ENCODE measurements at regions not wholly inside any gene's neighbourhood (a gene's known extent, or its start where the extent isn't known, plus 50 kb on each side); places are given as distances from the start of the nearest gene placed in this dataset.

GRCh38 chr3:13705702-13706280, 156.9 kb downstream of the FBLN2 start:
- Mint-ChIP-seq H3K4me1 (no peaks in the 10 kb centered on the region), H3K36me3 (ENCODE audit: low read depth) (no peaks in the 10 kb centered on the region), H3K4me3 (no peak overlapping the region), H3K27ac (no peak overlapping the region), H3K27me3 (ENCODE audit: low read depth, poor library complexity) (peaks cover 39% of the 10 kb centered on the region), H3K9me3 (peaks cover 65% of the 10 kb centered on the region)
- no peak for DNase-seq
- TF ChIP-seq, protein P1, sequence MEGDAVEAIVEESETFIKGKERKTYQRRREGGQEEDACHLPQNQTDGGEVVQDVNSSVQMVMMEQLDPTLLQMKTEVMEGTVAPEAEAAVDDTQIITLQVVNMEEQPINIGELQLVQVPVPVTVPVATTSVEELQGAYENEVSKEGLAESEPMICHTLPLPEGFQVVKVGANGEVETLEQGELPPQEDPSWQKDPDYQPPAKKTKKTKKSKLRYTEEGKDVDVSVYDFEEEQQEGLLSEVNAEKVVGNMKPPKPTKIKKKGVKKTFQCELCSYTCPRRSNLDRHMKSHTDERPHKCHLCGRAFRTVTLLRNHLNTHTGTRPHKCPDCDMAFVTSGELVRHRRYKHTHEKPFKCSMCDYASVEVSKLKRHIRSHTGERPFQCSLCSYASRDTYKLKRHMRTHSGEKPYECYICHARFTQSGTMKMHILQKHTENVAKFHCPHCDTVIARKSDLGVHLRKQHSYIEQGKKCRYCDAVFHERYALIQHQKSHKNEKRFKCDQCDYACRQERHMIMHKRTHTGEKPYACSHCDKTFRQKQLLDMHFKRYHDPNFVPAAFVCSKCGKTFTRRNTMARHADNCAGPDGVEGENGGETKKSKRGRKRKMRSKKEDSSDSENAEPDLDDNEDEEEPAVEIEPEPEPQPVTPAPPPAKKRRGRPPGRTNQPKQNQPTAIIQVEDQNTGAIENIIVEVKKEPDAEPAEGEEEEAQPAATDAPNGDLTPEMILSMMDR (IDR thresholded peaks at IDR 0.05), result no peak

GRCh38 chr3:13705051-13705450, 156.1 kb downstream of the FBLN2 start:
- H3K9me3 Mint-ChIP-seq, result peaks cover 60% of the 10 kb centered on the region

DNA sequence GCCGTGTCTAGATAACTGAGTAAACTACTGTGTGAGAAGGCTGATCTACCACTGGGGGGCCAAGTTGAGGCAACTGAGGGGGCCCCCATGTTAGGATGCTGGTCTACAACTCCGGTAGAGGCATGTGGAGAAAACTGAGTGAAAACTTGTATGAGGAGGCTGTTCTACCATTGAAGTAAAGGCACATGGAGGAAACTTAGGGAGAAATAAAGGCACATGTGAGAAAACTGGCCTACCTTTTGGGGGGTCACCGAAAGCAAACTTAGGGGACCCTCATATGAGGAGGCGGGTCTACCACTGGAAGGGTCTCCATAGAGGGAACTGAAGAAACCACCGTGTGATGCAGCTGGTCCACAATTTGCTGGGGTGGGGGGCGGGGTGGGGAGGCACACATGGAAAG, 155.2 kb downstream of the FBLN2 start:
- TF ChIP-seq, protein P1 (IDR thresholded peaks at IDR 0.05), result no peak
- H3K27me3 Mint-ChIP-seq (ENCODE audit: low read depth, poor library complexity), result peaks cover 29% of the 10 kb centered on the region
- peaks cover 55% of the 10 kb centered on the region for H3K9me3 Mint-ChIP-seq
- no peaks in the 10 kb centered on the region for H3K36me3 Mint-ChIP-seq (ENCODE audit: low read depth)
- H3K27ac Mint-ChIP-seq, result no peak overlapping the region
- no peak for DNase-seq
- H3K4me3 Mint-ChIP-seq, result no peak overlapping the region
- H3K4me1 Mint-ChIP-seq, result peaks cover 11% of the 10 kb centered on the region

More at GRCh38 chr3:13705051-13705450, 156.1 kb downstream of the FBLN2 start:
- DNase-seq, result no peak
- no peak overlapping the region for H3K27ac Mint-ChIP-seq
- TF ChIP-seq, protein P1 (IDR thresholded peaks at IDR 0.05), result no peak
- H3K4me3 Mint-ChIP-seq, result no peak overlapping the region
- H3K27me3 Mint-ChIP-seq (ENCODE audit: low read depth, poor library complexity), result peaks cover 35% of the 10 kb centered on the region
- H3K36me3 Mint-ChIP-seq (ENCODE audit: low read depth), result no peaks in the 10 kb centered on the region
- peaks cover 7% of the 10 kb centered on the region for H3K4me1 Mint-ChIP-seq

DNA sequence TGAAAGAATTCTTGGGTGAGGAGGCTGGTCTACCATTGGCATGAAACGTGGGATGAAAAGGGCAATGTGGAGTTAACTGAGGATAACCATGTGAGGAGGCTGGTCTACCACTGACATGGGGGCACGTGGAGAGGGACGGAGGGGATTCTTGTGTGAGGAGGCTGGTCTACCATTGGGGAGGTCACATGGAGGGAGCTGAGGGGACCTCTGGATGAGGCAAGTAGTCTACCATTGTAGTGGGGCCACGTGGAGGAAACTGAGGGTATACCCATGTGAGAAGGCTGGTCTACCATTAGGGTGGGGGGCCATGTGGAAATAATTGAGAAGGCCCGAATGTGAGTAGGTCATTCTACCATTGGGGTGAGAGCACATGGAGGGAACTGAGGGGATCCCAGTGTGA, 154.1 kb downstream of the FBLN2 start:
- Mint-ChIP-seq H3K27me3 (ENCODE audit: low read depth, poor library complexity) (peaks cover 24% of the 10 kb centered on the region), H3K36me3 (ENCODE audit: low read depth) (no peaks in the 10 kb centered on the region), H3K9me3 (peaks cover 45% of the 10 kb centered on the region), H3K4me3 (no peak overlapping the region), H3K27ac (no peak overlapping the region), H3K4me1 (peaks cover 17% of the 10 kb centered on the region)
- TF ChIP-seq, protein P1 (IDR thresholded peaks at IDR 0.05), result no peak
- no peak for DNase-seq

DNA sequence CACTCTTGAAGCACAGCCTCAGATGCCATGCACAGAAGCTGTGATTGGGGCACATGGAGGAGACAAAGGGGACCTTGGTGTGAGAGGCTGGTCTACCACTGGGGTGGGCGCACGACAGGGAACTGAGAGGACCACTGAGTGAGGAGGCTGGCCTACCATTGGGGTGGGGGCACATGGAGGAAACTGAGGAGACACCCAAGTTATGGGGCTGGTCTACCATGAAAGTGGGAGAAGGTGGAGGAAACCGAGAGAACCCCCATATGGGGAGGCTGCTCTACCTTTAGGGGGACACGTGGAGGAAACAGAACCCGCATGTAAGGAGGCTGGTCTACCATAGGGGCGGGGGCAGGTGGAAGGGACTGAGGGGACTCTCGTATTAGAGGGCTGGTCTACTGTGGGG, 153.4 kb downstream of the FBLN2 start:
- peaks cover 19% of the 10 kb centered on the region for H3K27me3 Mint-ChIP-seq (ENCODE audit: low read depth, poor library complexity)
- peaks cover 18% of the 10 kb centered on the region for H3K4me1 Mint-ChIP-seq
- TF ChIP-seq, protein P1 (IDR thresholded peaks at IDR 0.05), result no peak
- H3K27ac Mint-ChIP-seq, result no peak overlapping the region
- H3K9me3 Mint-ChIP-seq, result peaks cover 37% of the 10 kb centered on the region
- H3K36me3 Mint-ChIP-seq (ENCODE audit: low read depth), result no peaks in the 10 kb centered on the region
- no peak overlapping the region for H3K4me3 Mint-ChIP-seq
- no peak for DNase-seq

GRCh38 chr3:13700889-13701288, 152.0 kb downstream of the FBLN2 start:
- DNase-seq, result no peak
- Mint-ChIP-seq H3K4me3 (no peak overlapping the region), H3K9me3 (peaks cover 24% of the 10 kb centered on the region), H3K4me1 (peaks cover 18% of the 10 kb centered on the region), H3K27ac (no peak overlapping the region), H3K27me3 (ENCODE audit: low read depth, poor library complexity) (peaks cover 20% of the 10 kb centered on the region), H3K36me3 (ENCODE audit: low read depth) (no peaks in the 10 kb centered on the region)
- TF ChIP-seq, protein P1 (IDR thresholded peaks at IDR 0.05), result no peak
